ENCODE measurements at regions not wholly inside any gene's neighbourhood (a gene's known extent, or its start where the extent isn't known, plus 50 kb on each side); places are given as distances from the start of the nearest gene placed in this dataset.

- Mint-ChIP-seq H3K27ac (no peak overlapping the region), H3K27me3 (peaks cover 9 to 25% of the 10 kb centered on the region in 2 donors), H3K9me3 (peaks cover 0 to 32% (median 24%) of the 10 kb centered on the region in 8 donors), H3K36me3 (peaks cover 4 to 6% of the 10 kb centered on the region in 2 donors), H3K4me3 (no peak overlapping the region), H3K4me1 (no peaks in the 10 kb centered on the region)
- no peak overlapping the region for H3K4me3 ChIP-seq (ENCODE audit: low read length in 2 of 2)
- peaks cover 0 to 7% of the 10 kb centered on the region in 2 donors for H3K9me3 ChIP-seq (ENCODE audit: control insufficient read depth in 1 of 2, low read length in 2 of 2)
- no peaks in the 10 kb centered on the region for H3K27me3 ChIP-seq (ENCODE audit: insufficient read depth, low read length)
- intact Hi-C loops (cut with micrococcal nuclease): no loop called here
- DNase-seq: no peak
- H3K4me1 ChIP-seq (ENCODE audit: insufficient read depth, low read length): no peaks in the 10 kb centered on the region
- no peaks in the 10 kb centered on the region for H3K36me3 ChIP-seq (ENCODE audit: insufficient read depth, low read length)
- POLR2A ChIA-PET (ENCODE audit: partially characterized antibody): no interaction called here
- no peak overlapping the region for H3K27ac ChIP-seq (ENCODE audit: low read depth, low read length)
- CTCF ChIA-PET (ENCODE audit: partially characterized antibody): interaction anchor here (0.6 kb wide), 1 partner anchor 13 kb away, joined by 3 read pairs; no protein-coding TSS in a partner anchor
Observed at GRCh38 chr4:16278178-16278577, 51.9 kb upstream of the TAPT1 start.

All from CD4-positive, alpha-beta memory T cell (primary cell).